ENCODE measurements at regions not wholly inside any gene's neighbourhood (a gene's known extent, or its start where the extent isn't known, plus 50 kb on each side); places are given as distances from the start of the nearest gene placed in this dataset.

GRCh38 chr16:6106061-6106460, 1008.5 kb upstream of the EEF2KMT start:
- TF ChIP-seq EZH2phosphoT487 (IDR thresholded peaks at IDR 0.05; ENCODE audit: low read depth) = no peak
- TF ChIP-seq, protein P1, sequence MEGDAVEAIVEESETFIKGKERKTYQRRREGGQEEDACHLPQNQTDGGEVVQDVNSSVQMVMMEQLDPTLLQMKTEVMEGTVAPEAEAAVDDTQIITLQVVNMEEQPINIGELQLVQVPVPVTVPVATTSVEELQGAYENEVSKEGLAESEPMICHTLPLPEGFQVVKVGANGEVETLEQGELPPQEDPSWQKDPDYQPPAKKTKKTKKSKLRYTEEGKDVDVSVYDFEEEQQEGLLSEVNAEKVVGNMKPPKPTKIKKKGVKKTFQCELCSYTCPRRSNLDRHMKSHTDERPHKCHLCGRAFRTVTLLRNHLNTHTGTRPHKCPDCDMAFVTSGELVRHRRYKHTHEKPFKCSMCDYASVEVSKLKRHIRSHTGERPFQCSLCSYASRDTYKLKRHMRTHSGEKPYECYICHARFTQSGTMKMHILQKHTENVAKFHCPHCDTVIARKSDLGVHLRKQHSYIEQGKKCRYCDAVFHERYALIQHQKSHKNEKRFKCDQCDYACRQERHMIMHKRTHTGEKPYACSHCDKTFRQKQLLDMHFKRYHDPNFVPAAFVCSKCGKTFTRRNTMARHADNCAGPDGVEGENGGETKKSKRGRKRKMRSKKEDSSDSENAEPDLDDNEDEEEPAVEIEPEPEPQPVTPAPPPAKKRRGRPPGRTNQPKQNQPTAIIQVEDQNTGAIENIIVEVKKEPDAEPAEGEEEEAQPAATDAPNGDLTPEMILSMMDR (IDR thresholded peaks at IDR 0.05; ENCODE audit: low read depth, low read length) = no peak
